HG03354 (cell line): ENCODE measurements at regions not wholly inside any gene's neighbourhood (a gene's known extent, or its start where the extent isn't known, plus 50 kb on each side); places are given as distances from the start of the nearest gene placed in this dataset.
"Not testable (repeated sequence)": the region's sequence is repeated elsewhere in the genome, so short reads cannot be mapped to it uniquely, and the experiment has no call there.

Experiments used
- ATAC-seq: cut with Tn5 transposase; IDR thresholded peaks from one replicate; pipeline ENCODE4 v1.9.1; 2021; ENCODE audit warnings: mild to moderate bottlenecking; ENCODE audit not compliant: unreplicated experiment, poor library complexity, severe bottlenecking

GRCh38 chr10:64546073-64546472 lies 1024.9 kb downstream of the REEP3 start:
- ATAC-seq, result no peak

GRCh38 chr10:64547168-64547567 lies 1026.0 kb downstream of the REEP3 start:
- no peak for ATAC-seq

GRCh38 chr10:64555666-64556065 lies 1034.5 kb downstream of the REEP3 start:
- no peak for ATAC-seq

- no peak for ATAC-seq
These were observed 1037.1 kb downstream of the REEP3 start for GRCh38 chr10:64558094-64558835.

- ATAC-seq, result no peak
These were observed 1049.9 kb downstream of the REEP3 start for GRCh38 chr10:64571056-64571455.

GRCh38 chr10:64573623-64574325 lies 1052.6 kb downstream of the REEP3 start:
- no peak for ATAC-seq

GRCh38 chr10:64574371-64574770 lies 1053.2 kb downstream of the REEP3 start:
- no peak for ATAC-seq

- ATAC-seq, result no peak
These were observed 1055.3 kb downstream of the REEP3 start for GRCh38 chr10:64576497-64576896.

- ATAC-seq, result not testable (repeated sequence)
These were observed 1057.6 kb downstream of the REEP3 start for GRCh38 chr10:64578757-64579156.

GRCh38 chr10:64586934-64587503 lies 1065.8 kb downstream of the REEP3 start:
- no peak for ATAC-seq

- no peak for ATAC-seq
These were observed 1072.9 kb downstream of the REEP3 start for GRCh38 chr10:64594072-64594471.

GRCh38 chr10:64598600-64598999 lies 1077.4 kb downstream of the REEP3 start:
- no peak for ATAC-seq

- no peak for ATAC-seq
These were observed 1080.1 kb downstream of the REEP3 start for GRCh38 chr10:64601298-64601697.

GRCh38 chr10:64617085-64617484 lies 1095.9 kb downstream of the REEP3 start:
- ATAC-seq, result no peak

GRCh38 chr10:64619102-64619501 lies 1097.9 kb downstream of the REEP3 start:
- no peak for ATAC-seq

- ATAC-seq, result no peak
These were observed 1105.7 kb downstream of the REEP3 start for GRCh38 chr10:64626924-64627323.

GRCh38 chr10:64630534-64630933 lies 1109.3 kb downstream of the REEP3 start:
- no peak for ATAC-seq

GRCh38 chr10:64635906-64636305 lies 1114.7 kb downstream of the REEP3 start:
- no peak for ATAC-seq

GRCh38 chr10:64636461-64636860 lies 1115.3 kb downstream of the REEP3 start:
- ATAC-seq, result no peak

GRCh38 chr10:64637939-64638338 lies 1116.7 kb downstream of the REEP3 start:
- no peak for ATAC-seq

GRCh38 chr10:64648915-64649314 lies 1127.7 kb downstream of the REEP3 start:
- ATAC-seq, result no peak
